HL-60 (cell line): ENCODE measurements at regions not wholly inside any gene's neighbourhood (a gene's known extent, or its start where the extent isn't known, plus 50 kb on each side); places are given as distances from the start of the nearest gene placed in this dataset.

Experiments
- DNase-seq, 2 experiments: peaks; one replicate each; pipeline ENCODE4 v3.0.0-alpha.2; 2010 to 2020; ENCODE audit warnings: low read depth in 1 of 2, low spot score in 1 of 2
- H3K27ac ChIP-seq: fragments of 250-450 bp; sonication (Bioruptor Pico); replicated peaks from 2 replicates; pipeline ENCODE4 v1.5.1; 2020; ENCODE audit warnings: mild to moderate bottlenecking, moderate library complexity
- H3K27me3 ChIP-seq: fragments of 250-450 bp; sonication (Bioruptor Pico); 2 replicates; pipeline ENCODE4 v1.5.1; 2021; ENCODE audit warnings: mild to moderate bottlenecking, moderate library complexity; ENCODE audit not compliant: insufficient read depth, poor library complexity, severe bottlenecking
- H3K4me3 ChIP-seq: replicated peaks from 2 replicates; pipeline ENCODE4 v1.5.1; 2011; ENCODE audit warnings: mild to moderate bottlenecking, control low read depth, low read length; ENCODE audit not compliant: insufficient read depth
- GABPA ChIP-seq: IDR thresholded peaks from 2 replicates; pipeline ENCODE4 v1.6.1; 2012; ENCODE audit warnings: low read depth
- POLR2AphosphoS5 ChIP-seq: IDR thresholded peaks from 2 replicates; pipeline ENCODE4 v1.6.1; 2012; ENCODE audit warnings: low read depth
- SPI1 ChIP-seq: IDR thresholded peaks from 2 replicates; pipeline ENCODE4 v1.6.1; 2012; ENCODE audit warnings: low read depth, mild to moderate bottlenecking, borderline replicate concordance
- TF ChIP-seq, protein P1 (sequence below): IDR thresholded peaks from one replicate; pipeline ENCODE4 v1.5.1; 2011; ENCODE audit warnings: low read length, control low read depth, inconsistent platforms; ENCODE audit not compliant: insufficient read depth
- TF ChIP-seq, protein P2 (sequence below): IDR thresholded peaks from 2 replicates; pipeline ENCODE4 v1.6.1; 2012; ENCODE audit warnings: low read depth; ENCODE audit not compliant: insufficient replicate concordance

- no peak overlapping the region for H3K27ac ChIP-seq
- TF ChIP-seq, protein P1, sequence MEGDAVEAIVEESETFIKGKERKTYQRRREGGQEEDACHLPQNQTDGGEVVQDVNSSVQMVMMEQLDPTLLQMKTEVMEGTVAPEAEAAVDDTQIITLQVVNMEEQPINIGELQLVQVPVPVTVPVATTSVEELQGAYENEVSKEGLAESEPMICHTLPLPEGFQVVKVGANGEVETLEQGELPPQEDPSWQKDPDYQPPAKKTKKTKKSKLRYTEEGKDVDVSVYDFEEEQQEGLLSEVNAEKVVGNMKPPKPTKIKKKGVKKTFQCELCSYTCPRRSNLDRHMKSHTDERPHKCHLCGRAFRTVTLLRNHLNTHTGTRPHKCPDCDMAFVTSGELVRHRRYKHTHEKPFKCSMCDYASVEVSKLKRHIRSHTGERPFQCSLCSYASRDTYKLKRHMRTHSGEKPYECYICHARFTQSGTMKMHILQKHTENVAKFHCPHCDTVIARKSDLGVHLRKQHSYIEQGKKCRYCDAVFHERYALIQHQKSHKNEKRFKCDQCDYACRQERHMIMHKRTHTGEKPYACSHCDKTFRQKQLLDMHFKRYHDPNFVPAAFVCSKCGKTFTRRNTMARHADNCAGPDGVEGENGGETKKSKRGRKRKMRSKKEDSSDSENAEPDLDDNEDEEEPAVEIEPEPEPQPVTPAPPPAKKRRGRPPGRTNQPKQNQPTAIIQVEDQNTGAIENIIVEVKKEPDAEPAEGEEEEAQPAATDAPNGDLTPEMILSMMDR = no peak
- TF ChIP-seq GABPA (no peak), SPI1 (no peak), POLR2AphosphoS5 (no peak)
- TF ChIP-seq, protein P2, sequence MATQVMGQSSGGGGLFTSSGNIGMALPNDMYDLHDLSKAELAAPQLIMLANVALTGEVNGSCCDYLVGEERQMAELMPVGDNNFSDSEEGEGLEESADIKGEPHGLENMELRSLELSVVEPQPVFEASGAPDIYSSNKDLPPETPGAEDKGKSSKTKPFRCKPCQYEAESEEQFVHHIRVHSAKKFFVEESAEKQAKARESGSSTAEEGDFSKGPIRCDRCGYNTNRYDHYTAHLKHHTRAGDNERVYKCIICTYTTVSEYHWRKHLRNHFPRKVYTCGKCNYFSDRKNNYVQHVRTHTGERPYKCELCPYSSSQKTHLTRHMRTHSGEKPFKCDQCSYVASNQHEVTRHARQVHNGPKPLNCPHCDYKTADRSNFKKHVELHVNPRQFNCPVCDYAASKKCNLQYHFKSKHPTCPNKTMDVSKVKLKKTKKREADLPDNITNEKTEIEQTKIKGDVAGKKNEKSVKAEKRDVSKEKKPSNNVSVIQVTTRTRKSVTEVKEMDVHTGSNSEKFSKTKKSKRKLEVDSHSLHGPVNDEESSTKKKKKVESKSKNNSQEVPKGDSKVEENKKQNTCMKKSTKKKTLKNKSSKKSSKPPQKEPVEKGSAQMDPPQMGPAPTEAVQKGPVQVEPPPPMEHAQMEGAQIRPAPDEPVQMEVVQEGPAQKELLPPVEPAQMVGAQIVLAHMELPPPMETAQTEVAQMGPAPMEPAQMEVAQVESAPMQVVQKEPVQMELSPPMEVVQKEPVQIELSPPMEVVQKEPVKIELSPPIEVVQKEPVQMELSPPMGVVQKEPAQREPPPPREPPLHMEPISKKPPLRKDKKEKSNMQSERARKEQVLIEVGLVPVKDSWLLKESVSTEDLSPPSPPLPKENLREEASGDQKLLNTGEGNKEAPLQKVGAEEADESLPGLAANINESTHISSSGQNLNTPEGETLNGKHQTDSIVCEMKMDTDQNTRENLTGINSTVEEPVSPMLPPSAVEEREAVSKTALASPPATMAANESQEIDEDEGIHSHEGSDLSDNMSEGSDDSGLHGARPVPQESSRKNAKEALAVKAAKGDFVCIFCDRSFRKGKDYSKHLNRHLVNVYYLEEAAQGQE = no peak
- no peak overlapping the region for H3K4me3 ChIP-seq
- DNase-seq = no peak
- no peaks in the 10 kb centered on the region for H3K27me3 ChIP-seq
These were observed 1310.4 kb upstream of the SLC10A2 start for GRCh38 chr13:104376588-104376987.

- no peak overlapping the region for H3K27ac ChIP-seq
- TF ChIP-seq, protein P2 = no peak
- TF ChIP-seq POLR2AphosphoS5 (no peak), GABPA (no peak), SPI1 (no peak)
- TF ChIP-seq, protein P1 = no peak
- H3K4me3 ChIP-seq = no peak overlapping the region
- DNase-seq = no peak
- H3K27me3 ChIP-seq = no peaks in the 10 kb centered on the region
These were observed 1309.4 kb upstream of the SLC10A2 start for GRCh38 chr13:104375614-104376013.

DNA sequence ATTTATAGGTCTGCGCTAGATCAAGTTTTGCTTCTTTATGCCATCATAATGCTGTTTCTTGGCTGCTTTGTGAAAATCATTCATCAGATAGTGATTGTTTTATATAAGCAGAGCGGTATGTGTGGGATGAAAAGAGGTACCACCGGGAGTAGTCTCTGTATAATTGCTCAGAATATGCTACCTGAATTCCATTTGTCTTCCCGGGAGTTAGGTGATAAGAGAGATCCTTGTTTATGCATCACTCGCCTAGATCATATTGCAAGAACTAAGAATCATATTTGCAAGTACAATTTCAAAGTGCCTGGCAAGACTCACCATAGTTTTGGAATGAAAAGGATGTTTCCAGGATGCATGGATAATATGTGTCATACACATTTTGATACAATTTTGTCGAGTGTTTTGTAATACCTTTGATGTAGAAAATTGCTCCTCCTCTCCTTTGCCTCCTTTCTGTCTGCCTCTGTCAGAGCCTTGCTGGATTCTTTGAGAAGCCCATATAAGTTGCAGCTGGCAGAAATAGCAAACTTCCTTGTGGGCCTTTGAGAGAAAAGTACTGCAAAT, 1306.0 kb upstream of the SLC10A2 start:
- no peak overlapping the region for H3K4me3 ChIP-seq
- H3K27ac ChIP-seq = no peak overlapping the region
- no peaks in the 10 kb centered on the region for H3K27me3 ChIP-seq
- TF ChIP-seq SPI1 = no peak
- TF ChIP-seq, protein P1 = no peak
- TF ChIP-seq, protein P2 = no peak
- TF ChIP-seq POLR2AphosphoS5 = no peak
- TF ChIP-seq GABPA = no peak
- no peak for DNase-seq
